Activated CD4-positive, CD25-positive, alpha-beta regulatory T cell treated with anti-CD3 and anti-CD28 coated beads, Interleukin-2, amount 50 U/mL, for 72 hours (primary cell): ENCODE measurements at regions not wholly inside any gene's neighbourhood (a gene's known extent, or its start where the extent isn't known, plus 50 kb on each side); places are given as distances from the start of the nearest gene placed in this dataset.
"Not testable (repeated sequence)": the region's sequence is repeated elsewhere in the genome, so short reads cannot be mapped to it uniquely, and the experiment has no call there.

Experiments
- DNase-seq: peaks from one replicate; pipeline ENCODE4 v3.0.0; 2021

DNA sequence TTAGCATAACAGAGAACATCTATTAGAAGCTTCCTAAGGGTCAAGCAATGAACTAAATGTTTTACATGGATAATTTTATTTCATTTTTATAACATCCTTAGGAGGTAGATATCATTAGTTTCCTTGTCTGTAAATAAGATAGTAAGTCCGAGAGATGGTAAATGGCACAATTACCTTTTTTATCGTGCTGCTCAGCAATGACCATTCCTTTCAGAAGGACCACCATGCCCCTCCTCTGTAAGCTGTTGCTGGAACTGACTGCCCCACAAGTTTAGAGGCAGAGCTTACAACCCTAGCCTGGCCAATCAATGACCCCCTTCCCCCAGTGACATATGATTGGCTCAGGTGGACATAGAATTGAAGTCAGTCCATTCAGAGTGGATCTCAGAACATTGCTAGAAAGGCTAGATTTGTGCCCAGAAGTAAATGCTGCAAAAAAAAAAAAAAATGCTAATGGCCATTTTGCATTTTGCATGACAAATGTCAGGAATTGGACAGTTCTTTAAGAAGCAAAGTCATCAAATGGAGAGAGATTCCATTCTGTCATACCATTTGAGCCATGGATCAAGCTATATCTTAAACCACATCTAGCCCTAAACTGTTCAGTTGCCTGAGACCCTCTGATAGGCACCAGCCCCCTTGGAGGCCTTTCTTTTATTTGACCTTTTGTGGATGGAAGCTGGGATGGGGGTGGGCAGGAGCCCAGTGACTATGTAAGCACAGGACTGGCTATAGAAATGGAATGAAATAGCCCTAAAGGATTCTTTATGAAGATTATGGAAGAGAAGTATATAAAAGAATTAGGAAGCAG, 668.3 kb downstream of the UQCRFS1 start:
- no peak for DNase-seq

DNA sequence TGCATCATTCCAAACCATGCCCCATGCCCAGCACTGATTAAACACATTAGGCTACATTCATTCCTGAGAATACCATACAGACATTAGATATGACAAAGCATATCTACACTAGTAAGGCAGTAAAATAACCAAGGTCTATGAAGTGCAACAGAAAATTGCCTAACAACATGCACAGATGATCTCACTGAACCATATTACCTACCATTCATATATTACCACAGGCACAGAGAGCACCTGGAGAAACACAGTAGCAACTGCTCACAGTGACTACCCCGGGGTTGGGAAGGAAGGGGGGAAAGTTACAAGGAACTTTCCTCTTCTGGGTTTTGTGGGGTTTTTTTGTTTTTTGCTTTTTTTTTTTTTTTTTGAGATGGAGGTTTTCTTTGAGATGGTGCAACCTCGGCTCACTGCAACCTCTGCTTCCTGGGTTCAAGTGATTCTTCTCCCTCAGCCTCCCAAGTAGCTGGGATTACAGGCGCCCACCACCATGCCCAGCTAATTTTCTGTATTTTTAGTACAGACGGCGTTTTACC, 669.6 kb downstream of the UQCRFS1 start:
- DNase-seq: no peak

DNA sequence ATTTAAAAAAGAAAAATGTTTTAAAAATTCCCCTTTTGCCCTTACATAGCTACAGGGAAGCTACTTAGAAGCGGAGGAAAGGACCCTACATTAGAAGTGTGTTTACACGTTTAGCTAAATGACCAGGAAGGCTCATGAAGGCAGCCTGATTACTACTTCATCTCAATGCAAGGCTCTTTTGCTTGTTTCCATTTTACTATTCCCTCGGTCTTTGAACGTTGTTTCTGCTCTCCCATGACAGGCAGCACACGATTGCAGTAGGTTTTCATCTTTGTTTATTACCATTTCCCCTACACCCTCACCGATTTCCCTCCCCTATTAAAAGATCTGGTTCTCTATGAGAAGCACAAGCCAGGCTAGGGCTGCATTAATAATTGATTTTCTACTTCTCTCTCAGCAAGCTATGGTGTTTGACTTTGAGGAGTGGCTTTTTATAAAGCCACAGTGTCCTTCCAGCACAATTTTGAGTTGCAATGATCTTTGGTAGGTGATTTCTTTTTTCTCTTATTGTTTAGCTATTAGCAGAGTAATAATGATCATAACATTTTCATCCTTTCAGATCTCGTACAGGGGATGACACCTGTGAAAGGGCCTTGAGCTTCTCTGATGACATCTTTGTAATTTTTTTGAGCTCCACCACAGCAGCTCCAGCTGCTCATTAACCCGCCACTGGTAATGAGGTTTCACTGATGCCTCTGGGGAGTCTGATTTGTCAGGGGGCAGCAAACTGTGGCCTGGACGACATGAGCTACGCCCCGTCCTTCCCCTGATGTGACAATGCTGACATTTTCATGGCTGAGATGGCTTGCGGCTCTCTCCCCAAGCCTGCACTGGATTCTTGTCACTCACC, 670.3 kb downstream of the UQCRFS1 start:
- no peak for DNase-seq

DNA sequence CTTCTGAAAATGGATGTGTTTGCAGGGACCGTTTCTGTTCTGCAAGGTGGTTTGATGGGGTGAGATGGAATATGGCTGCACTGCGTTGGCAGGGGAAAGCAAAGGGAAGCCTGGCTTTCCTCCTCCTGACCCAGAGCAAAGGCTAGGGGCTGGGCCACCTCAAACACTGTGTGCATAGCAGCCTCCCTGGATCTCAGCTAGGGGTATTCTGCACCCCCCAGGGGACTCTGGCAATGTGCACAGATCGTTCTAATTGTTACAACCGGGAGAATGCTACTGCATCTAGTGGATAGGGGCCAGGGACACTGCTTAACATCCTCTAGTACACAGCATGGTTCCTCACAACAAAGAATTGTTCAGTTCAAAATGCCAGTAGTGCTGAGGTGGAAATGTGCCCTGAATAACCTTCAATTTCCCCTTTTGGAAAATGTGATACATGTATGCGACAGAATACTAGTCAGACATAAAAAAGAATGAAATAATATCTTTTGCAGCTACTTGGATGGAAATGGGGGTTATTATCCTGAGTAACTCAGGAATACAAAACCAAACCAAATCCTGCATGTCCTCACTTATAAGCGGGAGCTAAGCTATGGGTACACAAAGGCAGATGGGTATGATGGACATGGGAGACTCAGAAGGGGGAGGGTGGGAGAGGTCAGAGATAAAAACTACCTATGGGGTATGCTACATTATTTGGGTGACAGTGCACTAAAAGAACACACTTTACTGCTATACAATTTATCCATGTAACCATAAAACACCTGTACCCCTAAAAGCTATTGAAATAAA, 671.2 kb downstream of the UQCRFS1 start:
- DNase-seq: no peak

DNA sequence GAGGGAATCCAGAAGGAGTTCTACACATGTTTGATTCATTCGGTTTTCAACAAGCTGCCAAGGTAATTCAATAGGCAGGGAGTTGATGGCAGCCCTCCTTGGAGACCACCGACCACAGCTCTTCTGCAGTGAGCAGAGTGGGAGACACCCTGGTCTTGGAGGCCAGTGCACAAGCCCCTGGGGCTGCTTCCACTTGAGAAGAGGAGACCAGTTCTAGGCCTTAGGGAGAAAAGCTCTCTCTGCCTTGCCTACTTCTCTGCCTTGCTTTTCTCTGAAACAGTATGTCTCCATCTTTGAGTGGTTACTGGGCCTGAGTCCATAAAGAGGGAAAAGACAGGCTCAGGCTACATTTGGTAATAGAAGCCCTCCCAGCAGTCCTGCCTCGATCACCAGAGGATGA, 671.9 kb downstream of the UQCRFS1 start:
- no peak for DNase-seq

DNA sequence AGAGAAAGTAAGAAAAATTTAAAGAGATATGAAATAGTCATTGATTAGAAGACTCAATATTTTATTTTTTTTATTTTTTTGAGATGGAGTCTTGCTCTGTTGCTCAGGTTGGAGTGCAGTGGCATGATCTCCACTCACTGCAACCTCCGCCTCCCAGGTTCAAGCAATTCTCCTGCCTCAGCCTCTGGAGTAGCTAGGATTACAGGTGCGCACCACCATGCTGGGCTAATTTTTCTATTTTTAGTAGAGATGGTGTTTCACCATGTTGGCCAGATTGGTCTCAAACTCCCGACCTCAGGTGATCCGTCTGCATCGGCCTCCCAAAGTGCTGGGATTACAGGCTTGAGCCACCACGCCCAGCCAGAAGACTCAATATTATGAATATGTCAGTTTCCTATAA, 672.6 kb downstream of the UQCRFS1 start:
- DNase-seq: not testable (repeated sequence)

DNA sequence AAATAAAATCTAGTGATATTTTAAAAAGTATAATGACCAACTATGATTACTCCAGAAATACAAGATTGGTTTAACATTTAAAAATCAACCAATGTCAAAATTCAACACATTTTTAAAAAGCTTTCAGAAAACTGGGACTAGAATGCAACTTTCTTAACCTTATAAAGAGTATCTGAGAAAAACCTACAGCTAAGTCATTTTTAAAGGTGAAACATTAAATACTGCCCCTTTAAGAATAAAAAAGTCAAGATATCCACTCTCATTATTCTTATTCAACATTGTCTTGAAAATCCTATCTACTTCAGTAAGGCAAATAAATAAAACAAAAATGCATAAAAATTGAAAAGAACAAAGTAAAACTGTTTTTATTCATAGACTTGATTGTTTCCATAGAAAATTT, 673.2 kb downstream of the UQCRFS1 start:
- no peak for DNase-seq

DNA sequence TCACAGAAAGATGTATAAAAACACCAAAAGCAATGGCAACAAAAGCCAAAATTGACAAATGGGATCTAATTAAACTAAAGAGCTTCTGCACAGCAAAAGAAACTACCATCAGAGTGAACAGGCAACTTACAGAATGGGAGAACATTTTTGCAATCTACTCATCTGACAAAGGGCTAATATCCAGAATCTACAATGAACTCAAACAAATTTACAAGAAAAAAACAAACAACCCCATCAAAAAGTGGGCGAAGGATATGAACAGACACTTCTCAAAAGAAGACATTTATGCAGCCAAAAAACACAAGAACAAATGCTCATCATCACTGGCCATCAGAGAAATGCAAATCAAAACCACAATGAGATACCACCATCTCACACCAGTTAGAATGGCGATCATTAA, 674.4 kb downstream of the UQCRFS1 start:
- not testable (repeated sequence) for DNase-seq

DNA sequence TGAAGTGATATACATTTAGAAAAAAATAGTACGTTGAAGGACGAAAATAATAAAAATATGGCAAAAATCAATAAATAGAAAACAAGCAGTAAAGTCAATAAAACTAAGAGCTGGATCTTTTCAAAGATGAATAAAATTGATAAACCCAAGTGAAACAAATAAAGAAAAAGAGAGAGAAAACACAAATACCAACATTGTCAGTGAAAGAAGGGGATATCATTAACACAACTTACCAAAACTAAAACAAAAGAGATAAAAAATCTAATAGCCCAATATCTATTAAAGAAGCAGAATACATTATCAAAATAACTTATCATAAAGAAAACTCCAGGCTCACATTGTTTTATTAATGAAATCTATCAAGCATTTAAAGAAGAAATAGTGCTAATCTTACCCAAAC, 675.1 kb downstream of the UQCRFS1 start:
- DNase-seq: no peak

DNA sequence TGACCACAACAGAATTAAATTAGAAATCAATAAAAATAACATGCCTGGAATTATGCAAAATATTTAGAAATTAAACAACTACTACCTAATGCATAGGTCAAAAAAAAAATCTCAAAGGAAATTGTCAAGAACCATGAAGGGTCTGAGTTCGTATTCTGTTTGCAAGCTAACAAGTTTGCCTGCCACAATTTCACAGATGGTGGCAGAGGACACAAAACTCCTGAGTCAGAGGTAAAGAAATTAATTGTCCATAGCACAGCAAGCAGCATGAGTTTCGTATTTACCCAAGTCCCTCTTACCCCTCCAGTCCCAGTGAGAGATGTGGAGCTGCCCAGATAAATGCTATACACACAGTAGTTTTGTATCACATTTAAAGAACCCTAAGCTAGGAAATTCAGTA, 675.9 kb downstream of the UQCRFS1 start:
- no peak for DNase-seq

DNA sequence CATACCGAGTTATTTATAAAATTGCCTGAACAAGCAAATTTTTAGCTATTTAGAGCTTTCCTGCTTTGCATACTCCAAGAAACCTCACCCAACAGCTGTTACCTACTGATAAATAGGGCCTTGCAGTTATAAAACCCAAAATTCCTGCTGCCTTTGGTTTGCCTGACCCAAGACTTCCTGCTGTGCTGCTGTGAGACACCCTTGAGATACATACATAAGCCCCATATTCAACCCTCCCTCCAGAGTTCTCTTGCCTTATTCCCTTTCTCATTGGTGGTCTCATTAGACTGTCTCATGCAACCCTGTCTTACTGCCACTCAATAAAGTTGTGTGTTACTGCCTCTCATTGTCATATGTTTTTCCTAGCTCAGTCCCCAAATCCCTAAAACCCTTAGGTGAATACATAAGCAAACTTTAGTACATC, 677.6 kb downstream of the UQCRFS1 start:
- no peak for DNase-seq

DNA sequence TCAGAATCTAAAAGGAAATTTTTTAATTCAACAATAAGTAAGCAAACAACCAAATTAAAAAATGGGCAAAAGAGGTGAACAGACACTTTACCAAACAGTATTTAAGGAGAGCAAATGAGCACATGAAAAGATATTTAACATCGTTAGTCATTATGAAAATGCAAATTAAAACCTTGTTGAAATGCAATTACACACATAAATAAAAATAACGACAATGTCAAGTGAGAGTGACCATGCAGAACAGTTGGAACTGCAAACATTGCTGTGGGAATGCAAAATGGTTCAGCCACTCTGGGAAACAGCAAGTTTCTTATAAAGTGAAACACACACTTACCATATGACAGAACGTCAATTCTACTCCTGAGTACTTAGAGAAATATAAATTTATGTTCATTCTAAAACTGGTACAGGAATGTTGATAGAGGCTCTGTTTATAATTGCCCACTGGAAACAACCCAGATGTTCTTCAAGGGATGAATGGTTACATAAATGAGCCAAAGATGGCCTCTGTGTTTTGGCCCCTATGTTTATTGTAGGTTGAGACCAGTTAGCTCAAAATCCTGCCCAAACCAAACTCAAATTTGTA, 678.1 kb downstream of the UQCRFS1 start:
- DNase-seq: no peak

DNA sequence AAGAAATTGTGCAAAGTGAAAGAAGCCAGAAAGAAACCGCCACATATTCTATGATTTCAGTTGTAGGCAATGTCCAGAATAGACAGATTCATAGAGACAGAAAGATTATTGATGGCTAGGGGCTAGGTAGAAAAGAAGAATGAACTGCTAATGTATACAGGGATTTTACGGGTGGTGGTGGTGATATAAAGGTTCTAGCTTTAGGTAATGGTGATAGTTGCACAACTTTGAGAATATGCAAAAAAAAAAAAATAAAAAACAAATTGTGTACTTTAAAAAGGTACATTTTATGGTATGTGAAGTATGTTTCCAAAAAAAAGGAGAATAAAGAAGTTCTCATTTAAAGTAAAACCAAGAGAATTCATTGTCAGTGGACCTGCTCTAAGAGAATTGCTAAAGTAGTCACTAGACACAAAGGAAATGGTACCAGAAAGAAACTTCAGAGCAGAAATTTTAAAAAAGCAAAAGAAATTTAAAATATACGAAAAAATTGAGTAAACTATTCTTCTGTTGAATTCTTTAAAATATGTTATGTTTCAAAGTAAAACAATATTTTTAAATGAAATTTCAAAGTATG, 680.1 kb downstream of the UQCRFS1 start:
- no peak for DNase-seq

DNA sequence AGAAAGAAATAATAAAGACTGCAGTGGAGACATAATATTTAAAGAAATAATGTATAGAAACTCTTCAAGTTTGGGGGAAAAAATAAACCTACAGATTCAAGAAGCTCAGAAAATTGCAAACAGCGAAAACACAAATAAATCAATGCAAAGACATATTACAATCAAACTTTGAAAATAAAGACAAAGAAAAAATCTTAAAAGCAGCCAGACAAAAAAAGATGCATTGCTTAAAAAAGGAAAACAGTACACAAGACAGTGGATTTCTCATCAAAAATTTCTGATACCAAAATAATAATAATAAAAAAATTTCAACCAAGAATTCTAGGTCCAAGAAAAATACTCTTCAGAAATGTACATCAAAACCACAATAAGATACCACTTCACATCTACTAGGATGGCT, 681.0 kb downstream of the UQCRFS1 start:
- DNase-seq: no peak

DNA sequence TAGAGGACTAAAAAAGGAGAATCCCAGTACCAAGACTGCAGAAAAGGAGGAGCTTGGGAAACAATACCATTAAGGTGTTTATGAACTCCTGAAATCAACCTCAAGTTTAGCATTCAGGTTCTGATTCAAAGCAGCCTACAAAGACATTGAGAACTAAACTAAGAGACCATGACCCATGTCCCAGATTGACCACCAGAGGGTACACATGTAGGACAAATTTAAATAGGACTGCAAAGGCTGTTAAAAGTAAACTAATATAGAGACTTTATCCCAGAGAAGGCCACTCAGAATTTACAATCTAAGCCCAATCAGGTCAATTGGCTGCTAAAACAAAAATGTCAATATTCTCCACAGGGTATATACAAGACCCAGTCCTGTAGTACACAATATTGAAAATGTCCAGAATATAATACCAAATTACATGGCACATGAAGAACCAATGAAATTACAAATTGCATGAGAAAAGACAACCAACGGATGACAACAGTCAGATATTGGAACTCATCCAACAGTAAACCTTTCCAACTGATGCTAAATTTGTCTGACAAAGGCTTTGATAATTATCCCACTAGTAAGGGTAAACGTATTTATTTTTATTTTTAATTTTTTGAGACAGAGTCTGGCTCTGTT, 682.4 kb downstream of the UQCRFS1 start:
- DNase-seq: no peak

DNA sequence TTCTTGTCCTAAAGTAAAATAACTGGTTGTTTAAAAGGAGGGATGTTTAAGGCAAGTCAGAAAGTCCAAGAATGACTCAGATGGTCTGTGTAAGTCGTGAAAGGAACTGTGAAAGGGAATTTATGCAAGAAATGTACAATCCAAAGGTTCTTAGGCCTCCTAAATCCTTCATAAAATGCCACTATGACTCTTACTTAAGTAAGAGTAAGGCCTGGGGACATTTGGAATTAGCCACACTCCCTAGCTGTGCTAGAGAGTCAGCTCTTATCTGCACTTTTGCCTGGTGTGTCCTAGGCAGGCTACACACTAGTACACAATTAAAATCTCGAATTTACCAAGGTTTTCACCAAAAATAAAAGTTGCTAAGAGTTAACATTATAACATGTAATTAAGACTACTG, 686.9 kb downstream of the UQCRFS1 start:
- DNase-seq: no peak

DNA sequence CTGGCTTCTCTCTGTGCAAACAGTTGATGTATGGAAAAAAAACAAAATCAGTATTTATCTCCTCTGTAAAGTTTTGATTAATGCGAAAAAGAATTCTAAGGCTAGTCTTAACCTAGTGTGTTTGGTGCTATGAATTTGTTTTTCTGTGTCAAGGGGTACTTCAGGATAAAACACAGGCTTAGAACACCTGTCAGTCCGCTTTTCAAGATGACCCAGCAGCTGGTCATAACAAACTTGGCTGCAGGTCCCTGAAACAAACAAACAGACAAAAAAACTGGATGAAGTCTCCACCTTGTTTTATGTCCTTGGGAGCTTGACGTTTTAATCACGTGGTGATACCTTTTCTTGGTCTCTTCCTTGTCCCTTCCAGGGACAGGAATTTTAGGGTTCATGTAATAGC, 689.3 kb downstream of the UQCRFS1 start:
- no peak for DNase-seq

DNA sequence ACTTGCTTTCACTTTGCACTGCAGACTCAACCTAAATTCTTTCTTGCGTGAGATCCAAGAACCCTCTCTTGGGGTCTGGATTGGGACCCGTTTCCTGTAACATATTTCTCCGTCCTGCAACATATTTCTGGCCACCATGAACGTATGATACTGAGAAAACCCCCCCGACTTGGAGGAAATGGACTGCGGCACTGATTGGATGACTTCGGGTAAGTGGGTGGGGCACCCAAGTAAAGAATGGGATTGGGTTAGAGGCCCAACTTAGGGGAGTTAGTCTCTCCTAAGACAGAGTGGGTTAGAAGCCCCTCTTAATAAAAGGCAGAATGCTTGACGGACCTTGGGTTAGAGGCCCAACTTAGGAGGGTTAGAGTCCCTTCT, 690.4 kb downstream of the UQCRFS1 start:
- DNase-seq: no peak

DNA sequence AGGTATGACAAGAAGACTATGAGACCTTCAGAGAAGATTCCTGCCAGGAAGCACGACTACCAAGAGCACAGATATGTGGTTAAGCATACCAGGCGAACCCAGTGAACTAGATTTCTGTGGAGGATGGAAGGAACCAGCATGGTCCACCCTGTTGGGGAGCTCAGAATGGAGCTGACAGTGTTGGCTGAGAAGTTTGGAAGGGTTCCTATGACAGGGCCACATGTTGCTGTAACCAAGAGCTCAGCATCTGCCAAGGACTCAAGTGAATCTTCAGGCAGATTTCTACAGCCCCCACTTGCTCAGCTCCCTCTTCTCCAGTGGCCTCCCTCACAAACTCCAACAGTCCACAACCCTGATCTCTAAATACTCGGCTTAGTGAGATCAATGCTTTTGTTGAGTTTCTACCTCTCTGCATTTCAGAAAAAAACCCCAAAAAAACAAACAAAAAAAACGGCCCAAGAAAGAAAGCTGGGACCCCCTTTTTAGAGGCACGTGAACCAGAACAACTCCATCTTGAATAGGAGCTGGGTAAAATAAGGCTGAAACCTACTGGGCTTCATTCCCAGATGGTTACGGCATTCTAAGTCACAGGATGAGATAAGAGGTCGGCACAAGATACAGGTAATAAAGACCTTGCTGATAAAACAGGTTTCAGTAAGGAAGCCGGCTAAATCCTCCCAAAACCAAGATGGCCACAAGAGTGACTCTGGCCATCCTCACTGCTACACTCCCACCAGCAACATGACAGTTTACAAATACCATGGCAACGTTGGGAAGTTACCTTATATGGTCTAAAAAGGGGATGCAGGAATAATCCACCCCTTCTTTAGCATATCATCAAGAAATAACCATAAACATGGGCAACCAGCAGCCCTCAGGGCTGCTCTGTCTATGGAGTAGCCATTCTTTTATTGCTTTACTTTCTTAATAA, 691.1 kb downstream of the UQCRFS1 start:
- DNase-seq: no peak

DNA sequence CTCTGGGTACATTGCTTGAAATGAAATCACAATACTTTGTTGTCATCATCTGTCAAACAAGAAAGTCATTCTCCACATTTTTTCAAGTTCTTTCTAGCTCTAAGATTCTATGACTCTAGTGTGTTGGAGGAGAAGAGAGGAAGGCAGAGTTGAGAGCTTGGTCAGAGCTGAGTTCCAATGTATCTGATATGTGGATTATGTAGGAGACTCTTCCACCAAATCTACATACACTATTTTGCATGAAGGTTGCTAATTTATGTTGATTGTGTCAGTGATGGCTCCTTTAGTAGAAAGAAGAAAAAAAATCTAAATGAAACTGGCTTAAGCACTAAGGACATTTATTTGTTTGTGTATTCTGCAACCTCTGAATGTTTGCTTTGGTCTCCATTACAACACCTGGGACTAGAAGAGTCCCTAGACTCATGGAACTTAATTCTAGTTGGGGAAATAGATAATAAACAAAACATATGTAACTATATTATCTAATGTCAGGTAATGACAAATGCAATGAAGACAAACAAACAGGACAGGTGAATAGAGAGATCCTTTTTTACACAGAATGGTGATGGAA, 691.9 kb downstream of the UQCRFS1 start:
- DNase-seq: no peak
